ENCODE measurements at regions not wholly inside any gene's neighbourhood (a gene's known extent, or its start where the extent isn't known, plus 50 kb on each side); places are given as distances from the start of the nearest gene placed in this dataset.

- H3K27me3 Mint-ChIP-seq: no peaks in the 10 kb centered on the region
- TF ChIP-seq EZH2 (IDR thresholded peaks at IDR 0.05; ENCODE audit: borderline replicate concordance, insufficient read depth, low read depth, low read length, poor library complexity, severe bottlenecking): no peak
- TF ChIP-seq CTCF (IDR thresholded peaks at IDR 0.05): no peak
- H3K4me3 Mint-ChIP-seq: no peak overlapping the region
- Histone ChIP-seq H3K27me3 (replicated peaks in 1 of 4; ENCODE audit: control extremely low read depth in 1 of 4, control insufficient read depth in 3 of 4, insufficient read depth in 4 of 4, low read length in 3 of 4) (no peaks in the 10 kb centered on the region), H3K27ac (ENCODE audit: low read length in 2 of 2) (no peak overlapping the region), H4K20me1 (ENCODE audit: control insufficient read depth, insufficient read depth, low read length, poor library complexity, severe bottlenecking) (no peaks in the 10 kb centered on the region), H3K4me3 (ENCODE audit: control extremely low read depth in 1 of 5, extremely low read depth in 1 of 5, insufficient read depth in 1 of 5, low read depth in 2 of 5, low read length in 4 of 5) (no peak overlapping the region), H3K9me3 (ENCODE audit: control extremely low read depth in 1 of 3, control insufficient read depth in 2 of 3, insufficient read depth in 1 of 3, low read length in 2 of 3) (peaks cover 0 to 1% (median 0%) of the 10 kb centered on the region in 3 donors), H3K4me1 (ENCODE audit: control insufficient read depth in 2 of 2, insufficient read depth in 2 of 2, low read length in 2 of 2) (peaks cover 0 to 26% of the 10 kb centered on the region in 2 donors), H3K36me3 (replicated peaks in 1 of 2; ENCODE audit: control extremely low read depth in 1 of 2, control insufficient read depth in 1 of 2, extremely low read depth in 1 of 2, insufficient read depth in 2 of 2, low read length in 1 of 2) (no peaks in the 10 kb centered on the region), H3K9ac (ENCODE audit: low read length) (no peak overlapping the region), H3K79me2 (ENCODE audit: control insufficient read depth, insufficient read depth, low read length) (no peaks in the 10 kb centered on the region), H3K4me2 (replicated peaks; ENCODE audit: low read depth, low read length, poor library complexity, severe bottlenecking) (no peak overlapping the region), H2AFZ (ENCODE audit: insufficient read depth, low read depth, low read length, poor library complexity, severe bottlenecking) (no peak overlapping the region)
- ChIA-PET CTCF (interaction anchor here (0.7 kb wide), 1 partner anchor 70 kb away, joined by 5 read pairs; no protein-coding TSS in a partner anchor), POLR2A (no interaction called here)
- H3K27ac Mint-ChIP-seq: no peak overlapping the region
- ATAC-seq (ENCODE audit: low read depth) (no peak), DNase-seq (no peak)
- intact Hi-C loops (cut with micrococcal nuclease): no loop called here
- peaks cover 5% of the 10 kb centered on the region for H3K9me3 Mint-ChIP-seq (ENCODE audit: insufficient read depth)
- H3K4me1 Mint-ChIP-seq: peaks cover 8% of the 10 kb centered on the region
These were observed 316.3 kb upstream of the SORCS1 start for GRCh38 chr10:107480781-107481180.

GRCh38 chr10:107477266-107477665 is 312.8 kb upstream of the SORCS1 start:
- Mint-ChIP-seq H3K4me1 (peaks cover 11% of the 10 kb centered on the region), H3K27me3 (no peaks in the 10 kb centered on the region), H3K27ac (no peak overlapping the region), H3K4me3 (peak overlapping the region; percentile 19), H3K9me3 (ENCODE audit: insufficient read depth) (peaks cover 5% of the 10 kb centered on the region)
- Histone ChIP-seq H3K4me2 (replicated peaks; ENCODE audit: low read depth, low read length, poor library complexity, severe bottlenecking) (peak overlapping the region; percentile 37), H3K9ac (ENCODE audit: low read length) (peak overlapping the region; percentile 30), H3K4me3 (ENCODE audit: control extremely low read depth in 1 of 5, extremely low read depth in 1 of 5, insufficient read depth in 1 of 5, low read depth in 2 of 5, low read length in 4 of 5) (peak overlapping the region in 3 of 5 experiments; percentile 6 to 25 (median 12)), H4K20me1 (ENCODE audit: control insufficient read depth, insufficient read depth, low read length, poor library complexity, severe bottlenecking) (no peaks in the 10 kb centered on the region), H3K4me1 (ENCODE audit: control insufficient read depth in 2 of 2, insufficient read depth in 2 of 2, low read length in 2 of 2) (peaks cover 0 to 31% of the 10 kb centered on the region in 2 donors), H2AFZ (ENCODE audit: insufficient read depth, low read depth, low read length, poor library complexity, severe bottlenecking) (no peak overlapping the region), H3K27me3 (replicated peaks in 1 of 4; ENCODE audit: control extremely low read depth in 1 of 4, control insufficient read depth in 3 of 4, insufficient read depth in 4 of 4, low read length in 3 of 4) (no peaks in the 10 kb centered on the region), H3K9me3 (ENCODE audit: control extremely low read depth in 1 of 3, control insufficient read depth in 2 of 3, insufficient read depth in 1 of 3, low read length in 2 of 3) (no peaks in the 10 kb centered on the region), H3K27ac (ENCODE audit: low read length in 2 of 2) (peak overlapping the region; percentile 29 to 67), H3K79me2 (ENCODE audit: control insufficient read depth, insufficient read depth, low read length) (no peaks in the 10 kb centered on the region), H3K36me3 (replicated peaks in 1 of 2; ENCODE audit: control extremely low read depth in 1 of 2, control insufficient read depth in 1 of 2, extremely low read depth in 1 of 2, insufficient read depth in 2 of 2, low read length in 1 of 2) (no peaks in the 10 kb centered on the region)
- DNase-seq (peak; percentile 65), ATAC-seq (ENCODE audit: low read depth) (peak; percentile 21)
- intact Hi-C loops (cut with micrococcal nuclease): no loop called here
- ChIA-PET POLR2A (no interaction called here), CTCF (no interaction called here)
- no peak for TF ChIP-seq CTCF (IDR thresholded peaks at IDR 0.05)
- TF ChIP-seq EZH2 (IDR thresholded peaks at IDR 0.05; ENCODE audit: borderline replicate concordance, insufficient read depth, low read depth, low read length, poor library complexity, severe bottlenecking): no peak

Measured in B cell (primary cell).